DND-41 (cell line): ENCODE measurements at regions not wholly inside any gene's neighbourhood (a gene's known extent, or its start where the extent isn't known, plus 50 kb on each side); places are given as distances from the start of the nearest gene placed in this dataset.

Source experiments
- ATAC-seq: fragments of 200-7000 bp; cut with Tn5 transposase; 3 replicates; pipeline ENCODE4 v1.9.1; 2021; ENCODE audit warnings: low read depth; ENCODE audit not compliant: insufficient read depth
- DNase-seq: peaks from one replicate; pipeline ENCODE4 v3.0.0-alpha.2; 2020
- H2AFZ ChIP-seq: 2 replicates; pipeline ENCODE4 v1.6.0; 2012; ENCODE audit warnings: low read depth, low read length
- H3K27ac ChIP-seq: 2 replicates; pipeline ENCODE4 v1.5.1; 2012; ENCODE audit warnings: low read length, inconsistent platforms
- H3K27me3 ChIP-seq: fragments of 200-600 bp; sonication (generic); 2 replicates; pipeline ENCODE4 v1.6.0; 2012; ENCODE audit warnings: low read length, mild to moderate bottlenecking, inconsistent platforms; ENCODE audit not compliant: insufficient read depth, poor library complexity
- H3K36me3 ChIP-seq: 2 replicates; pipeline ENCODE4 v1.5.1; 2012; ENCODE audit warnings: low read length, inconsistent platforms; ENCODE audit not compliant: insufficient read depth
- H3K4me1 ChIP-seq: 2 replicates; pipeline ENCODE4 v1.5.1; 2012; ENCODE audit warnings: mild to moderate bottlenecking, low read length; ENCODE audit not compliant: insufficient read depth
- H3K4me2 ChIP-seq: 2 replicates; pipeline ENCODE4 v1.6.0; 2012; ENCODE audit warnings: mild to moderate bottlenecking, moderate library complexity, low read length, inconsistent platforms; ENCODE audit not compliant: insufficient read depth
- H3K4me3 ChIP-seq, 2 experiments: fragments of 200-600 bp in 1 of 2; shearing (Covaris generic) in 1 of 2; 2 replicates each; pipeline ENCODE4 v1.5.1; 2012 to 2016; ENCODE audit warnings: inconsistent platforms in 2 of 2, low read length in 2 of 2, mild to moderate bottlenecking in 2 of 2, low read depth in 1 of 2, moderate library complexity in 1 of 2
- H3K79me2 ChIP-seq: 2 replicates; pipeline ENCODE4 v1.6.0; 2012; ENCODE audit warnings: low read length, inconsistent platforms; ENCODE audit not compliant: insufficient read depth
- H3K9ac ChIP-seq: 2 replicates; pipeline ENCODE4 v1.6.0; 2012; ENCODE audit warnings: low read depth, mild to moderate bottlenecking, inconsistent platforms, low read length, moderate library complexity
- H3K9me3 ChIP-seq: 2 replicates; pipeline ENCODE4 v1.5.1; 2012; ENCODE audit warnings: low read length, moderate library complexity, mild to moderate bottlenecking, inconsistent platforms; ENCODE audit not compliant: insufficient read depth, severe bottlenecking
- H4K20me1 ChIP-seq: 2 replicates; pipeline ENCODE4 v1.6.0; 2012; ENCODE audit warnings: low read length; ENCODE audit not compliant: insufficient read depth
- EZH2 ChIP-seq: IDR thresholded peaks from 3 replicates; pipeline ENCODE4 v1.6.1; 2012; ENCODE audit warnings: borderline replicate concordance, low read depth, mild to moderate bottlenecking, moderate library complexity, low read length, inconsistent platforms; ENCODE audit not compliant: severe bottlenecking
- TF ChIP-seq, protein P1 (sequence below): IDR thresholded peaks from 2 replicates; pipeline ENCODE4 v1.5.1; 2012; ENCODE audit warnings: borderline replicate concordance, low read length, moderate library complexity, mild to moderate bottlenecking; ENCODE audit not compliant: poor library complexity, severe bottlenecking; ENCODE audit errors: extremely low read depth

DNA sequence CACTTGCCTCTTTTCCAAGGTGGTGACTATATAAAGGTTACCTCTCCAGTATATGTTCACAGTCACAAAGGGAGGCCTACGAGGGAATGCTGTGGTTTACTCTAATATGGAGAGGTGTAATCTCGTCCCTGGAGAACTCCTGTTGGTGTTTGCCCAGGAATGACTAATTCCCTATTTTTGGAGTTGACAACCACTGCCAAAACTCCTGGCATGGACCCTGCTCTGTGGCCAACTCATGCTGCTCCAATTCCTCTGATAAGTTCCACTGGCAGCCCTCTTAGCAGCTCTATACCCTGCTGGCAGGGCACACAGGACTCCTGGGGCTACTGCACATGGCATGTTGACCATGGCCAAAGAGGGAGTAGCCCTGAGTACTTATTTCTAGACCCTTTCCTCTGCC is 418.7 kb upstream of the ANO5 start:
- no peak overlapping the region for H2AFZ ChIP-seq
- H3K36me3 ChIP-seq = no peaks in the 10 kb centered on the region
- H3K9ac ChIP-seq = no peak overlapping the region
- H3K79me2 ChIP-seq = no peaks in the 10 kb centered on the region
- H3K9me3 ChIP-seq = no peaks in the 10 kb centered on the region
- H3K4me2 ChIP-seq = no peak overlapping the region
- no peaks in the 10 kb centered on the region for H3K27me3 ChIP-seq
- TF ChIP-seq, protein P1, sequence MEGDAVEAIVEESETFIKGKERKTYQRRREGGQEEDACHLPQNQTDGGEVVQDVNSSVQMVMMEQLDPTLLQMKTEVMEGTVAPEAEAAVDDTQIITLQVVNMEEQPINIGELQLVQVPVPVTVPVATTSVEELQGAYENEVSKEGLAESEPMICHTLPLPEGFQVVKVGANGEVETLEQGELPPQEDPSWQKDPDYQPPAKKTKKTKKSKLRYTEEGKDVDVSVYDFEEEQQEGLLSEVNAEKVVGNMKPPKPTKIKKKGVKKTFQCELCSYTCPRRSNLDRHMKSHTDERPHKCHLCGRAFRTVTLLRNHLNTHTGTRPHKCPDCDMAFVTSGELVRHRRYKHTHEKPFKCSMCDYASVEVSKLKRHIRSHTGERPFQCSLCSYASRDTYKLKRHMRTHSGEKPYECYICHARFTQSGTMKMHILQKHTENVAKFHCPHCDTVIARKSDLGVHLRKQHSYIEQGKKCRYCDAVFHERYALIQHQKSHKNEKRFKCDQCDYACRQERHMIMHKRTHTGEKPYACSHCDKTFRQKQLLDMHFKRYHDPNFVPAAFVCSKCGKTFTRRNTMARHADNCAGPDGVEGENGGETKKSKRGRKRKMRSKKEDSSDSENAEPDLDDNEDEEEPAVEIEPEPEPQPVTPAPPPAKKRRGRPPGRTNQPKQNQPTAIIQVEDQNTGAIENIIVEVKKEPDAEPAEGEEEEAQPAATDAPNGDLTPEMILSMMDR = no peak
- no peak for TF ChIP-seq EZH2
- no peak overlapping the region for H3K27ac ChIP-seq
- DNase-seq (no peak), ATAC-seq (no peak)
- H3K4me1 ChIP-seq = no peaks in the 10 kb centered on the region
- no peak overlapping the region for H3K4me3 ChIP-seq
- no peaks in the 10 kb centered on the region for H4K20me1 ChIP-seq

DNA sequence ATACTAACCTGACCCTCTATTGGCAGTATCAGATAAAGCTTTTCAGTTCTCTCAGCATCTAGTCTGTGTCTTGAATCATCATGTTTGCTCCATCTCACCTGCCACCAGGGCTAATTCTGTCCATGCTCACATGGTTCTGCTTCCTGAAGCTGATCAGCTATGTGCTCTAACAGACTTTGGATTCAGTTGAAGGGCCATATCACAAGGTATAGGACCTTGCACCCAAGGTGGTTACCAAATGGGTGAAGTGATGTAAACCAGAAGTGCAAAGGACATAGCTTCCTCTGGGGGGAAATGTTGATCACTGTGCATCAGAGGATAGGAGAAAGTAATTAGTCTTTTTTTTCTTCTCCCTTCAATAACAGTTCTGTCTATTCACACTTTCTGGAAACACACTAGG is 417.0 kb upstream of the ANO5 start:
- TF ChIP-seq, protein P1 = no peak
- TF ChIP-seq EZH2 = no peak

DNA sequence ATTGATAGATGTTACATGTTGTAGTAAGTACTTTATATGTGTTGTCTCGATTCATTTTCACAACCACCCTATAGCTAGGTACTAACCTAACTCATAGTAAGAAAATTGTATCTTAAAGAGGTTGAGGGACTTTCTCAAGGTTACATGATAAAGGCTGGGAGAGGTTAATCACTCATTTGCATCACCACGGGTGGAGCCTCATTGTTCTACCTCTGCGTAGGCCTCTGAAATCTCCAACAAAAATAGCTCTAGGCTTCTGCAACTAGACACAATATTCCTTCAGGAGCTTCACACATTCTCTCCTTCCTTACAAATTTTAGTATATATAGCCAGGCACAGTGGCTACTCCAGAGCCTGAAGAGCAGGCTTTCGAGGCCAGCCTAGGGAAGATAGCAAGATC is 408.9 kb upstream of the ANO5 start:
- no peak for TF ChIP-seq EZH2
- TF ChIP-seq, protein P1 = no peak
- H3K79me2 ChIP-seq = no peaks in the 10 kb centered on the region
- H3K27ac ChIP-seq = no peak overlapping the region
- no peaks in the 10 kb centered on the region for H3K27me3 ChIP-seq
- H3K4me1 ChIP-seq = no peaks in the 10 kb centered on the region
- DNase-seq (no peak), ATAC-seq (no peak)
- H3K4me2 ChIP-seq = no peak overlapping the region
- no peak overlapping the region for H2AFZ ChIP-seq
- H3K9me3 ChIP-seq = no peaks in the 10 kb centered on the region
- H3K36me3 ChIP-seq = no peaks in the 10 kb centered on the region
- H4K20me1 ChIP-seq = no peaks in the 10 kb centered on the region
- no peak overlapping the region for H3K9ac ChIP-seq
- no peak overlapping the region for H3K4me3 ChIP-seq

More for the DNA sequence above, 417.0 kb upstream of the ANO5 start:
- Histone ChIP-seq H3K79me2 (no peaks in the 10 kb centered on the region), H3K27me3 (no peaks in the 10 kb centered on the region), H3K4me3 (no peak overlapping the region), H2AFZ (no peak overlapping the region), H3K4me2 (no peak overlapping the region), H3K4me1 (no peaks in the 10 kb centered on the region), H4K20me1 (no peaks in the 10 kb centered on the region), H3K9me3 (no peaks in the 10 kb centered on the region), H3K27ac (no peak overlapping the region), H3K36me3 (no peaks in the 10 kb centered on the region), H3K9ac (no peak overlapping the region)
- DNase-seq (no peak), ATAC-seq (no peak)

DNA sequence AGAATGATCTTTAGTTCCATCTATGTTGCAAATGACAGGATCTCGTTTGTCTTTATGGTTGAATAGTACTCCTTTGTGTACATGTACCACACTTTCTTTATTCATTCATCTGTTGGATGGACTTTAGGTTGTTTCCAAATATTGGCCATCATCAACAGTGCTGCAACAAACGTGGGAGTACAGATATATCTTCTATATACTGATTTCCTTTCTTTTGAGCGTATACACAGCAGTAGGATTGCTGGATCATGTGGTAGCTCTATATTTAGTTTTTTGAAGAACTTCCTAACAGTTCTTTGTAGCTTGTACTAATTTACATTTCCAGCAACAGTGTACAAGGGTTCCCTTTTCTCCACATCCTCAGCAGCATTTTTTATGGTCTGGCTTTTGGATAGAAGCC is 407.5 kb upstream of the ANO5 start:
- Histone ChIP-seq H3K9me3 (no peaks in the 10 kb centered on the region), H3K27ac (no peak overlapping the region), H3K79me2 (no peaks in the 10 kb centered on the region), H3K4me3 (no peak overlapping the region), H3K27me3 (no peaks in the 10 kb centered on the region), H3K9ac (no peak overlapping the region), H3K4me2 (no peak overlapping the region), H2AFZ (no peak overlapping the region), H3K4me1 (no peaks in the 10 kb centered on the region), H4K20me1 (no peaks in the 10 kb centered on the region), H3K36me3 (no peaks in the 10 kb centered on the region)
- no peak for DNase-seq
- TF ChIP-seq, protein P1 = no peak
- TF ChIP-seq EZH2 = no peak
- ATAC-seq = no peak
